ENCODE measurements at regions not wholly inside any gene's neighbourhood (a gene's known extent, or its start where the extent isn't known, plus 50 kb on each side); places are given as distances from the start of the nearest gene placed in this dataset.

DNA sequence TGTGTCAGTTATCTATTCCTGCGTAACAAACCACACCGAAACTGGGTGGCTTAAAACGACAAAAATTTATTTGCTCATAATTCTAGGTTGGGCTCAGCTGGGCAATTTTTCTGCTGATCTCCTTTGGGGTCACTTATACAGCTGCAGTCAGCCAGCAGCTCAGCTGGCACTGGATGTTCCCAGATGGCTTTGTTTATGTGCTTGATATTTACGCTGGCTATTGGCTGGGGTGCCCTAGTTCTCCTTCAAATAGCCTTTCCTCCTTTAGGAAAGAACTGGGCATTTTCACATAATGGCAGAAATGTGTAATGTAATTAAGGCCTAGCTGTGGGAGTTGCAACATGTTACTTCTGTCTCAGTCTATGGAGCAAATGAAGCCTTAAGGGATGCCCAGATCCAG lies 142.2 kb downstream of the B3GNT2 start (continued):
- TF ChIP-seq, protein P1, sequence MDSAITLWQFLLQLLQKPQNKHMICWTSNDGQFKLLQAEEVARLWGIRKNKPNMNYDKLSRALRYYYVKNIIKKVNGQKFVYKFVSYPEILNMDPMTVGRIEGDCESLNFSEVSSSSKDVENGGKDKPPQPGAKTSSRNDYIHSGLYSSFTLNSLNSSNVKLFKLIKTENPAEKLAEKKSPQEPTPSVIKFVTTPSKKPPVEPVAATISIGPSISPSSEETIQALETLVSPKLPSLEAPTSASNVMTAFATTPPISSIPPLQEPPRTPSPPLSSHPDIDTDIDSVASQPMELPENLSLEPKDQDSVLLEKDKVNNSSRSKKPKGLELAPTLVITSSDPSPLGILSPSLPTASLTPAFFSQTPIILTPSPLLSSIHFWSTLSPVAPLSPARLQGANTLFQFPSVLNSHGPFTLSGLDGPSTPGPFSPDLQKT (IDR thresholded peaks at IDR 0.05; ENCODE audit: borderline replicate concordance, low read depth, low read length), result no peak
- TF ChIP-seq ZNF366 (tag by site-specific recombination; conservative IDR thresholded peaks at IDR 0.05) (no peak), ZNF184 (tag by site-specific recombination; IDR thresholded peaks at IDR 0.05) (no peak), ZNF2 (tag by site-specific recombination; IDR thresholded peaks at IDR 0.05) (no peak)

DNA sequence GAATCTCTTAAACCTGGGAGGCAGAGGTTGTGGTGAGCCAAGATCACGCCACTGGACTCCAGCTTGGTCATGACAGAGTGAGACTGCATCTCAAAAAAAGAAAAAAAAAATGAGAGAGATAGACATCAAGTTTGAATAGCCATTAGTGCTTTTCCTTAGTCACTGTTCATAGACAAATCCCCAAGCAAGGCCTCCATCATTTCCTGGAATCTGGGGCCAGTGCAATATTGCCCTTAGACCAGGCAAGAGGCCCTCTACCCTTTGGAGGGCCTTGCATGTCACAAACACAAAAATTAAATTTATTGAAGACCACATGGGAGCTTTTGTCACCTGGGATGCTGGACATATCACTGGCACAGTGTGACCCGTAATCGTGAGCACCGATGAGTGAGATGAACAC lies 141.5 kb downstream of the B3GNT2 start:
- ChIA-PET CTCF (no interaction called here), POLR2A (no interaction called here)
- Histone ChIP-seq H3K4me3 (ENCODE audit: low read depth, low read length) (no peak overlapping the region), H3K4me1 (ENCODE audit: control insufficient read depth, insufficient read depth, low read length) (no peaks in the 10 kb centered on the region; the same call in 1 of the 2 replicates), H3K9me3 (ENCODE audit: control insufficient read depth, insufficient read depth, low read depth, low read length) (no peaks in the 10 kb centered on the region), H3K36me3 (ENCODE audit: control insufficient read depth in 2 of 2, insufficient read depth in 1 of 2, low read length in 2 of 2) (no peaks in the 10 kb centered on the region), H3K27ac (ENCODE audit: extremely low read depth, low read depth, low read length) (no peak overlapping the region)
- TF ChIP-seq ZNF23 (tag by site-specific recombination; IDR thresholded peaks at IDR 0.05; ENCODE audit: borderline replicate concordance) (no peak), ZNF146 (tag by site-specific recombination; IDR thresholded peaks at IDR 0.05) (no peak), ZSCAN23 (tag by site-specific recombination; IDR thresholded peaks at IDR 0.05) (no peak), OVOL3 (tag by site-specific recombination; IDR thresholded peaks at IDR 0.05) (no peak), ZNF155 (tag by site-specific recombination; IDR thresholded peaks at IDR 0.05) (no peak), ZEB2 (tag by site-specific recombination; IDR thresholded peaks at IDR 0.05) (no peak), ZNF558 (tag by site-specific recombination; IDR thresholded peaks at IDR 0.05) (no peak), ZNF302 (tag by site-specific recombination; IDR thresholded peaks at IDR 0.05; ENCODE audit: low read depth) (no peak)
- TF ChIP-seq, protein P2, sequence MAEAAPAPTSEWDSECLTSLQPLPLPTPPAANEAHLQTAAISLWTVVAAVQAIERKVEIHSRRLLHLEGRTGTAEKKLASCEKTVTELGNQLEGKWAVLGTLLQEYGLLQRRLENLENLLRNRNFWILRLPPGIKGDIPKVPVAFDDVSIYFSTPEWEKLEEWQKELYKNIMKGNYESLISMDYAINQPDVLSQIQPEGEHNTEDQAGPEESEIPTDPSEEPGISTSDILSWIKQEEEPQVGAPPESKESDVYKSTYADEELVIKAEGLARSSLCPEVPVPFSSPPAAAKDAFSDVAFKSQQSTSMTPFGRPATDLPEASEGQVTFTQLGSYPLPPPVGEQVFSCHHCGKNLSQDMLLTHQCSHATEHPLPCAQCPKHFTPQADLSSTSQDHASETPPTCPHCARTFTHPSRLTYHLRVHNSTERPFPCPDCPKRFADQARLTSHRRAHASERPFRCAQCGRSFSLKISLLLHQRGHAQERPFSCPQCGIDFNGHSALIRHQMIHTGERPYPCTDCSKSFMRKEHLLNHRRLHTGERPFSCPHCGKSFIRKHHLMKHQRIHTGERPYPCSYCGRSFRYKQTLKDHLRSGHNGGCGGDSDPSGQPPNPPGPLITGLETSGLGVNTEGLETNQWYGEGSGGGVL (tag by site-specific recombination; IDR thresholded peaks at IDR 0.05), result no peak
- TF ChIP-seq, protein P3, sequence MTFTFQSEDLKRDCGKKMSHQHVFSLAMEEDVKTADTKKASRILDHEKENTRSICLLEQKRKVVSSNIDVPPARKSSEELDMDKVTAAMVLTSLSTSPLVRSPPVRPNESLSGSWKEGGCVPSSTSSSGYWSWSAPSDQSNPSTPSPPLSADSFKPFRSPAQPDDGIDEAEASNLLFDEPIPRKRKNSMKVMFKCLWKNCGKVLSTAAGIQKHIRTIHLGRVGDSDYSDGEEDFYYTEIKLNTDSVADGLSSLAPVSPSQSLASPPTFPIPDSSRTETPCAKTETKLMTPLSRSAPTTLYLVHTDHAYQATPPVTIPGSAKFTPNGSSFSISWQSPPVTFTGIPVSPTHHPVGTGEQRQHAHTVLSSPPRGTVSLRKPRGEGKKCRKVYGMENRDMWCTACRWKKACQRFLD (tag by site-specific recombination; IDR thresholded peaks at IDR 0.05), result no peak

DNA sequence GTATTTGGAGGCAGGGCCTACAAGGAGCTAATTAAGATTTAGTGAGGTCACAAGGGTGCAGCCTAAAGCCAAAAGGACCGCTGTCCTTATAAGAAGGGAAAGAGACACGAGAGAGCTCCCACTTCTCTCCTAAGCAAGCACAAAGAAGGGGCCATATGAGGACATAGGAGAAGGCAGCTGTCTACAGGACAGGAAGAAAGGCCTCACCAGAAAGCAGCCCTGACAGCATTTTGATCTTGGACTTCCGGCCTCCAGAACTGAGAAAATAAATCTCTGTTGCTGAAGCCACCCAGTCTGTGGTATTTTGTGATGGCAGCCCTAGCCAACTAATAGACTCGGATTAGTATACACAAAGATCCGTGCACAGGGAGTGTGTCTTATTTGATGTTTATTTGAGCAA lies 139.7 kb downstream of the B3GNT2 start:
- Histone ChIP-seq H3K4me3 (ENCODE audit: low read depth, low read length) (no peak overlapping the region), H3K36me3 (ENCODE audit: control insufficient read depth in 2 of 2, insufficient read depth in 1 of 2, low read length in 2 of 2) (no peaks in the 10 kb centered on the region), H3K9me3 (ENCODE audit: control insufficient read depth, insufficient read depth, low read depth, low read length) (no peaks in the 10 kb centered on the region), H3K27ac (ENCODE audit: extremely low read depth, low read depth, low read length) (no peak overlapping the region), H3K4me1 (ENCODE audit: control insufficient read depth, insufficient read depth, low read length) (no peaks in the 10 kb centered on the region; the same call in 1 of the 2 replicates)
- ChIA-PET POLR2A (no interaction called here), CTCF (no interaction called here)
- TF ChIP-seq ZNF843 (tag by site-specific recombination; IDR thresholded peaks at IDR 0.05) (no peak), ZFP41 (tag by site-specific recombination; IDR thresholded peaks at IDR 0.05; ENCODE audit: borderline replicate concordance) (no peak), ZNF211 (tag by site-specific recombination; IDR thresholded peaks at IDR 0.05; ENCODE audit: low read depth) (no peak), ZXDB (tag by site-specific recombination; IDR thresholded peaks at IDR 0.05) (no peak), MEIS1 (CRISPR knock-in tag; IDR thresholded peaks at IDR 0.05; ENCODE audit: borderline replicate concordance) (no peak), MYNN (tag by site-specific recombination; IDR thresholded peaks at IDR 0.05; ENCODE audit: borderline replicate concordance) (no peak), ZNF350 (tag by site-specific recombination; IDR thresholded peaks at IDR 0.05) (no peak), TCF7L2 (IDR thresholded peaks at IDR 0.05; ENCODE audit: borderline replicate concordance, low read depth, low read length) (no peak), ZBTB20 (tag by site-specific recombination; IDR thresholded peaks at IDR 0.05) (no peak), ZEB2 (tag by site-specific recombination; IDR thresholded peaks at IDR 0.05) (no peak), ZNF658 (tag by site-specific recombination; IDR thresholded peaks at IDR 0.05) (no peak), ZNF202 (tag by site-specific recombination; IDR thresholded peaks at IDR 0.05; ENCODE audit: borderline replicate concordance) (no peak)
- TF ChIP-seq, protein P4, sequence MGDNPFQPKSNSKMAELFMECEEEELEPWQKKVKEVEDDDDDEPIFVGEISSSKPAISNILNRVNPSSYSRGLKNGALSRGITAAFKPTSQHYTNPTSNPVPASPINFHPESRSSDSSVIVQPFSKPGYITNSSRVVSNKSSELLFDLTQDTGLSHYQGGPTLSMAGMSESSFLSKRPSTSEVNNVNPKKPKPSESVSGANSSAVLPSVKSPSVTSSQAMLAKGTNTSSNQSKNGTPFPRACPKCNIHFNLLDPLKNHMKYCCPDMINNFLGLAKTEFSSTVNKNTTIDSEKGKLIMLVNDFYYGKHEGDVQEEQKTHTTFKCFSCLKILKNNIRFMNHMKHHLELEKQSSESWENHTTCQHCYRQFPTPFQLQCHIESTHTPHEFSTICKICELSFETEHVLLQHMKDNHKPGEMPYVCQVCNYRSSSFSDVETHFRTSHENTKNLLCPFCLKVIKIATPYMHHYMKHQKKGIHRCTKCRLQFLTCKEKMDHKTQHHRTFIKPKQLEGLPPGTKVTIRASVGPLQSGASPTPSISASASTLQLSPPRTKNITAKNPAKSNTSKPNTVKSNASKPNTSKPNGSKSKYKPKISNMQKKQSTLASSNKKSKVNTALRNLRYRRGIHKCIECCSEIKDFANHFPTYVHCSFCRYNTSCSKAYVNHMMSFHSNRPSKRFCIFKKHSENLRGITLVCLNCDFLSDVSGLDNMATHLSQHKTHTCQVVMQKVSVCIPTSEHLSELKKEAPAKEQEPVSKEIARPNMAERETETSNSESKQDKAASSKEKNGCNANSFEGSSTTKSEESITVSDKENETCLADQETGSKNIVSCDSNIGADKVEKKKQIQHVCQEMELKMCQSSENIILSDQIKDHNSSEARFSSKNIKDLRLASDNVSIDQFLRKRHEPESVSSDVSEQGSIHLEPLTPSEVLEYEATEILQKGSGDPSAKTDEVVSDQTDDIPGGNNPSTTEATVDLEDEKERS (tag by site-specific recombination; IDR thresholded peaks at IDR 0.05), result no peak
- TF ChIP-seq, protein P5, sequence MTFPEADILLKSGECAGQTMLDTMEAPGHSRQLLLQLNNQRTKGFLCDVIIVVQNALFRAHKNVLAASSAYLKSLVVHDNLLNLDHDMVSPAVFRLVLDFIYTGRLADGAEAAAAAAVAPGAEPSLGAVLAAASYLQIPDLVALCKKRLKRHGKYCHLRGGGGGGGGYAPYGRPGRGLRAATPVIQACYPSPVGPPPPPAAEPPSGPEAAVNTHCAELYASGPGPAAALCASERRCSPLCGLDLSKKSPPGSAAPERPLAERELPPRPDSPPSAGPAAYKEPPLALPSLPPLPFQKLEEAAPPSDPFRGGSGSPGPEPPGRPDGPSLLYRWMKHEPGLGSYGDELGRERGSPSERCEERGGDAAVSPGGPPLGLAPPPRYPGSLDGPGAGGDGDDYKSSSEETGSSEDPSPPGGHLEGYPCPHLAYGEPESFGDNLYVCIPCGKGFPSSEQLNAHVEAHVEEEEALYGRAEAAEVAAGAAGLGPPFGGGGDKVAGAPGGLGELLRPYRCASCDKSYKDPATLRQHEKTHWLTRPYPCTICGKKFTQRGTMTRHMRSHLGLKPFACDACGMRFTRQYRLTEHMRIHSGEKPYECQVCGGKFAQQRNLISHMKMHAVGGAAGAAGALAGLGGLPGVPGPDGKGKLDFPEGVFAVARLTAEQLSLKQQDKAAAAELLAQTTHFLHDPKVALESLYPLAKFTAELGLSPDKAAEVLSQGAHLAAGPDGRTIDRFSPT (tag by site-specific recombination; IDR thresholded peaks at IDR 0.05), result no peak

All from HEK293 (cell line).